ENCODE measurements at regions not wholly inside any gene's neighbourhood (a gene's known extent, or its start where the extent isn't known, plus 50 kb on each side); places are given as distances from the start of the nearest gene placed in this dataset.
"Not testable (repeated sequence)": the region's sequence is repeated elsewhere in the genome, so short reads cannot be mapped to it uniquely, and the experiment has no call there.

DNA sequence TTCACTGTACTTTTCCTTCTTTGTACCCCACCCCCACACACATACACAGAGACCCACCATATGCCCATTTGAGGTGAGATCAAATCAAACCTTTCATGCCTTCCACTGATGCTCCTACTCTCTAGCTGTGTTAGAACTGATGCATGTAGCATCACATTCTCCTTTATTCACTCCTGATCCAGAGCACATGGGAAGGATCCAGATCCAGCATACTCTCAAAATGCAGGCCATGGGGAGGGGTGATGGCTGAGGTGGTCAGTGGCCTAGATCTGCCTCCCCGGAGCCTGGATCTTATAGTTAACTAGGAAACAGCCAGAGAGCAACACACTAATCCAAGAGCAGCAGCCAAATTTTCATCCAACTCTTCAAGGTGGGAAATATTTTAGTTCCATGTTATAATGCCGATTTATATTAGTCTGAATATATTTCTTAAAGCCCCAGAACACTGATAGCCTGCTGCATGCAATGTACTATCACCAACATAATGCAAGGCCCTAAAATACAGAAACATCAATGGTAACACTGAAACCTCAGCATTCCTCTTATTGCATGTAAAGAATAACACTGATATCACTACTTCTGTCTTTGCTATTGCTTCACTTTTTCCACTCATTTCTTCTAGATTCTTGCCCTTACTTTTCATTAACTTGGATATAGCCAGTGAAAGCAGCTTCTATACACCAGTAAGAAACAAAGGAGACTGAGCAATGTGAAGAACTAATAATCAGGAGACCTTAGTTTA is 126.8 kb upstream of the BEND6 start:
- H3K27ac Mint-ChIP-seq: no peak overlapping the region
- H3K9me3 Mint-ChIP-seq (ENCODE audit: low read depth): no peaks in the 10 kb centered on the region
- H3K27me3 Mint-ChIP-seq: peaks cover 20% of the 10 kb centered on the region
- H3K36me3 Mint-ChIP-seq: no peaks in the 10 kb centered on the region
- no peak overlapping the region for H3K4me3 Mint-ChIP-seq
- no peak for DNase-seq
- no peak for ATAC-seq
- H3K4me1 Mint-ChIP-seq: no peaks in the 10 kb centered on the region
- CTCF ChIA-PET: interaction anchor here (1.5 kb wide), 1 partner anchor 75 kb away, joined by 3 read pairs; no protein-coding TSS in a partner anchor

DNA sequence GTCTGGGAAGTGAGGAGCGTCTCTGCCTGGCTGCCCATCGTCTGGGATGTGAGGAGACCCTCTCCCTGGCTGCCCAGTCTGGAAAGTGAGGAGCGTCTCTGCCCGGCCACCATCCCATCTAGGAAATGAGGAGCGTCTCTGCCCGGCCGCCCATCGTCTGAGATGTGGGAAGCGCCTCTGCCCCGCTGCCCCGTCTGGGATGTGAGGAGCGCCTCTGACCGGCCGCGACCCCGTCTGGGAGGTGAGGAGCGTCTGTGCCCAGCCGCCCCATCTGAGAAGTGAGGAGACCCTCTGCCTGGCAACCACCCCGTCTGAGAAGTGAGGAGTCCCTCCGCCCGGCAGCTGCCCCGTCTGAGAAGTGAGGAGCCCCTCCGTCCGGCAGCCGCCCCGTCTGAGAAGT is 130.5 kb upstream of the BEND6 start:
- H3K9me3 Mint-ChIP-seq (ENCODE audit: low read depth); H3K4me1 Mint-ChIP-seq; DNase-seq; CTCF ChIA-PET; ATAC-seq; H3K36me3 Mint-ChIP-seq; H3K27ac Mint-ChIP-seq; H3K4me3 Mint-ChIP-seq: not testable (repeated sequence)
- peaks cover 12% of the 10 kb centered on the region for H3K27me3 Mint-ChIP-seq

DNA sequence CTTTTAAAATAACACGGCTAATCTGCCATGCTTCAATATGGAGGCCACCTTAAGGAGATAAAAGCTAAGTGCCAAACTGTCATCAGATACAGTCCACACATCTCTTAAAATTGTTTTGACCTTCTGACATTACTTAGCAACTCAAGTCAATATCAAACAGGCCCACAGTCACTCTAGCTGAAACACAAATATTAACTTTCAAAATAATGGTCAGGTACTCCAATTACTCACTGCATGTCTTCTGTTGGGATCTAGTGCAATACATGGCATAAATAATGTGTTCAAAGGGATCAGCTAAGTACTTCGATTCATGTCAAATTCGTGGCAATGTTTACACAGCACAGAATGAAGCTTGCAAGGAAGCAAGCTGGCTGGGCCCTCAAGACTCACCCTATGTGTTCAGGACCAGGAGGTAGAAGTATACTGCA is 133.9 kb upstream of the BEND6 start:
- DNase-seq: no peak
- ATAC-seq: no peak
- H3K4me3 Mint-ChIP-seq: no peak overlapping the region
- no peaks in the 10 kb centered on the region for H3K9me3 Mint-ChIP-seq (ENCODE audit: low read depth)
- peaks cover 12% of the 10 kb centered on the region for H3K27me3 Mint-ChIP-seq
- CTCF ChIA-PET: no interaction called here
- H3K36me3 Mint-ChIP-seq: no peaks in the 10 kb centered on the region
- H3K4me1 Mint-ChIP-seq: no peaks in the 10 kb centered on the region
- no peak overlapping the region for H3K27ac Mint-ChIP-seq

DNA sequence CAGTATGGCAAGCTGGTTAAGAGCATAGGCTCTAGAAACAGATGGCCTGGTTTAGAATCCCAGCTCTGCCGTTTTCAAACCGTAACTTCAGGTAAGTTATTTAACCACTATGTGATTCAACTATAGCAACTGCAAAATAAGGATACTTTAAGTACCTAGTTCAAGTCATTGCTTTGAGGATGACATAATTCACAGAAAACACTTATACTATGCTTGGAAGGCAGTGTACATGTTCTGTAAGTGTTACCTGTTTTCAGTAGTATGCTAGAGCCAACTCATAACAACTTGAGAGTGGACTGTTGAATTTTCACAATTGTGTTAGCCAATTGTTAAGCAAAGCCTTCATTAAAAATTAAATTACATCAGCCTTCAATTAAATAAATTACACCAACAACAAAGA is 134.8 kb upstream of the BEND6 start:
- ATAC-seq (no peak), DNase-seq (no peak)
- CTCF ChIA-PET: no interaction called here
- no peak overlapping the region for H3K27ac Mint-ChIP-seq
- no peaks in the 10 kb centered on the region for H3K4me1 Mint-ChIP-seq
- H3K36me3 Mint-ChIP-seq: no peaks in the 10 kb centered on the region
- peaks cover 16% of the 10 kb centered on the region for H3K27me3 Mint-ChIP-seq
- H3K9me3 Mint-ChIP-seq (ENCODE audit: low read depth): no peaks in the 10 kb centered on the region
- no peak overlapping the region for H3K4me3 Mint-ChIP-seq

DNA sequence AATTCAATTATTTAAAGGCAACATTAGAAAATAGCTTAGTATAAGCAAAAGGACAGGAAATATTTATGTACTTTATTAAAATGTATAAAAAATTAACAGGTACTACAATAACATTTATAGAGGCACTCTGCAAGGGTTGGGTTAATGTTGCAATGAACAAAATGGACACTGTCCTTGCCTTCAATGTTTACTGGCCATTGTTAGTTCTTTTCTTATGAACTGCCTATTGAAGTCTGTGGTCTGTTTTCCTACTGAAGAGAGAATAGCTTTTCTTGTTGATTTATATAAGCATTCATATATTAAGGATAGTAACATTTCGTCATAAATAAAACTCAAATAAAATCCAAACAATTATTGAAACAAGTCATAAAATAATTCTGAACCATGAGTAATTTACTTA is 135.3 kb upstream of the BEND6 start:
- no peak for DNase-seq
- CTCF ChIA-PET: no interaction called here
- Mint-ChIP-seq H3K4me3 (no peak overlapping the region), H3K27me3 (peaks cover 16% of the 10 kb centered on the region), H3K27ac (no peak overlapping the region), H3K9me3 (ENCODE audit: low read depth) (no peaks in the 10 kb centered on the region), H3K36me3 (no peaks in the 10 kb centered on the region), H3K4me1 (no peaks in the 10 kb centered on the region)
- ATAC-seq: no peak

DNA sequence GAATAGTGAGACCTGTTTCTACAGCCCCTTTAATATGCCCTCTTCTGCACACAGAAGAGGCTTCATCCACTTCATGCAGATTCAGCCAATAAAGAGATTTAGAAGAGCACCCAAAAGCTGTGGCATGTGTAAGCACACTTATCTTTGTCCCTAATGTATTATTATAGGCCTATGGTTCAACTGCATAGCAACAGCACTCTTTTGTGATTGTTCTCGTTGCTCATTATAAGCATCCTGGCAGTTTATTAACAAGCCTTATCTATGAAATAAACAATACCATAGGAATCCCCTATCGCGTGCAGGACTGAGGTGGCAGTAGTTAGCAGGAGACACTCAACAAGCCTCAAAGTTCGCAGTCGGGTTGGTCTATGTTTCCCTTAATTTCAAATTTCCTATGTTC is 138.5 kb upstream of the BEND6 start:
- CTCF ChIA-PET: no interaction called here
- H3K9me3 Mint-ChIP-seq (ENCODE audit: low read depth): no peaks in the 10 kb centered on the region
- H3K27ac Mint-ChIP-seq: no peak overlapping the region
- no peak for ATAC-seq
- H3K27me3 Mint-ChIP-seq: peaks cover 16% of the 10 kb centered on the region
- H3K36me3 Mint-ChIP-seq: no peaks in the 10 kb centered on the region
- DNase-seq: no peak
- H3K4me1 Mint-ChIP-seq: no peaks in the 10 kb centered on the region
- no peak overlapping the region for H3K4me3 Mint-ChIP-seq

DNA sequence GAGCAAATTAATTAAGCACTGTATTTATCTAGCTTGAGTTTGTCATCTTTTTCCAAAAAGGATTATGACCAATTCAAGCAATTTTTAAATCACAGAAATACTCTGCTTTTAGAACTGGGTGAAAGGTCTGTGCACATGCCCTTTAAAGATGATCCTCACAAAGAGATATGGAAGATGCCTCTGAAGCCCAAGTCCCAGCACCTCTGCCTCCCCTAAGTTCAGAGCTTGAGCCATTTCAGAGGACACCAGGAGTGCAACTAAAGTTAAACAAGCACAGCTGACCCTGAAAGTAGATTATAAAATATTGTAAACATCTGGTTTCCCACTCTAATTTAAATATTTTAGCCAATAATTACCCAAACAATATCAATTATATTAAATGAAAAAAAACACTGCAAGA is 139.5 kb upstream of the BEND6 start:
- H3K4me3 Mint-ChIP-seq: no peak overlapping the region
- no peaks in the 10 kb centered on the region for H3K36me3 Mint-ChIP-seq
- H3K27me3 Mint-ChIP-seq: peaks cover 12% of the 10 kb centered on the region
- CTCF ChIA-PET: no interaction called here
- no peak overlapping the region for H3K27ac Mint-ChIP-seq
- DNase-seq (no peak), ATAC-seq (no peak)
- no peaks in the 10 kb centered on the region for H3K4me1 Mint-ChIP-seq
- H3K9me3 Mint-ChIP-seq (ENCODE audit: low read depth): no peaks in the 10 kb centered on the region

DNA sequence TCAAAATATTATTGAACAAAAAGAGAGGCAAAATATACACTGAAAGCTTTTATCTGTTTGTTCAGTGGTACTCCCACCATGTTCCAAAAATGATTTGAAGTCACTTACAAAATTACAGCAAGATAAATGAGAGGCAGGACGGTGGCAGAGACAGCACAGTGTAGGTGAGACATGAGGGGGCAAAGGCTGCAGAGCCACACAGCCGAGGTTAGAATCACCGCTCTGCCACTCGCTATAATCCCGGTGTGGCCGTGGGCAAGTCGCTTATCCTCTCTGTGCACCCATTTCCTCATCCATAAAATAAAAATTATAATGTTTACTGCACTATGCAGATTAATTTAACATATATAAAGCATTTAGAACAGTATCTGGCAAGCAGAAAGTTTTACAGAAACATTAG is 140.1 kb upstream of the BEND6 start:
- Mint-ChIP-seq H3K27me3 (peaks cover 12% of the 10 kb centered on the region), H3K4me3 (no peak overlapping the region), H3K4me1 (no peaks in the 10 kb centered on the region), H3K9me3 (ENCODE audit: low read depth) (no peaks in the 10 kb centered on the region), H3K36me3 (no peaks in the 10 kb centered on the region), H3K27ac (no peak overlapping the region)
- DNase-seq (no peak), ATAC-seq (no peak)
- CTCF ChIA-PET: no interaction called here

DNA sequence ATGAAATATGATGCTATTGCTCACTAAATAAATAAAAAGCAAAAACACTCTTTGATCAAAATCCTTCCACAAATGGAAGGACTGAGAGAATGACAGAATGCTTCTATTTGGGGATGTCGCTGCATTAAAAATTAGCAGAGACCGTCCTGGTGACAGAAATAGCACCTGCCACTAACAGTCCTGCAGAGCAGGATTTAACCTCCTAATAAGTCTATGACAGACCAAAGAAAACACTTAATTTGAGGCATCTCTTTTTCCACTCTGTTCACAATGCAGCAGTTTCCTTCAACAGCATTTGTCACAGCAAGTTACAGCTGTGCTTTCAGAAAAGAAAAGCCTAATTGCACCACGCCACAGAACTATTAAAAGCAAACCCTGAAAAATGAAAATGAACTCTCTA is 140.6 kb upstream of the BEND6 start:
- ATAC-seq (no peak), DNase-seq (no peak)
- Mint-ChIP-seq H3K9me3 (ENCODE audit: low read depth) (no peaks in the 10 kb centered on the region), H3K36me3 (no peaks in the 10 kb centered on the region), H3K27ac (no peak overlapping the region), H3K4me1 (no peaks in the 10 kb centered on the region), H3K4me3 (no peak overlapping the region), H3K27me3 (peaks cover 12% of the 10 kb centered on the region)
- CTCF ChIA-PET: no interaction called here

DNA sequence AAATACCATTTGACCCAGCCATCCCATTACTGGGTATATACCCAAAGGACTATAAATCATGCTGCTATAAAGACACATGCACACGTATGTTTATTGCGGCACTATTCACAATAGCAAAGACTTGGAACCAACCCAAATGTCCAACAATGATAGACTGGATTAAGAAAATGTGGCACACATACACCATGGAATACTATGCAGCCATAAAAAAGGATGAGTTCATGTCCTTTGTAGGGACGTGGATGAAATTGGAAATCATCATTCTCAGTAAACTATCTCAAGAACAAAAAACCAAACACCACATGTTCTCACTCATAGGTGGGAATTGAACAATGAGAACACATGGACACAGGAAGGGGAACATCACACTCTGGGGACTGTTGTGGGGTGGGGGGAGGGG is 142.1 kb upstream of the BEND6 start:
- H3K27ac Mint-ChIP-seq; H3K4me1 Mint-ChIP-seq; H3K4me3 Mint-ChIP-seq; DNase-seq; ATAC-seq; H3K36me3 Mint-ChIP-seq; CTCF ChIA-PET; H3K9me3 Mint-ChIP-seq (ENCODE audit: low read depth); H3K27me3 Mint-ChIP-seq: not testable (repeated sequence)

DNA sequence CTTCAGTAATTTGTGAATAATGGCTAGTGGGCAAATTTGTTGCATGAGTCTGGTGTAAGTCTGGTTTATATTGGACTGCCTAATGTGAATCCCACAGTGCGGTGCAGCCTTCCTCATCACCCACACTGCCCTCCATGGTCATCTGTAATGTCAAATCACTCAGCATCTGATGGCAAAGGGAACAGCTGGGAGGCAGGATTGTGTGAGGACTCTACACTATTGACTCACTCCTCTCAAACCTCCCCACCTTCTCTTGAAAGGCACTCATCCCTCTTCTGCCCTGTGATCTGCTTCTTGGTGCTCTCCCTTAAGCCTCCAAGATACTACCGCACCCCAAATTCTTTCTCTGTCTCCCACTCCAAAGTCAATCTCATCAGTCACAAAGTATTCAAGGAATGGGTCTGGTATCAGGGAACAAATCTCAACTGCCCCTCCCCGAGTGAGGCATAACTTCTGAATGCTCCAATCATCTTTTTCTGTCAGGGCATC is 146.0 kb upstream of the BEND6 start:
- Mint-ChIP-seq H3K36me3 (no peaks in the 10 kb centered on the region), H3K27me3 (peaks cover 6% of the 10 kb centered on the region), H3K9me3 (ENCODE audit: low read depth) (no peaks in the 10 kb centered on the region), H3K27ac (no peak overlapping the region), H3K4me1 (no peaks in the 10 kb centered on the region), H3K4me3 (no peak overlapping the region)
- CTCF ChIA-PET: no interaction called here
- DNase-seq (no peak), ATAC-seq (no peak)

DNA sequence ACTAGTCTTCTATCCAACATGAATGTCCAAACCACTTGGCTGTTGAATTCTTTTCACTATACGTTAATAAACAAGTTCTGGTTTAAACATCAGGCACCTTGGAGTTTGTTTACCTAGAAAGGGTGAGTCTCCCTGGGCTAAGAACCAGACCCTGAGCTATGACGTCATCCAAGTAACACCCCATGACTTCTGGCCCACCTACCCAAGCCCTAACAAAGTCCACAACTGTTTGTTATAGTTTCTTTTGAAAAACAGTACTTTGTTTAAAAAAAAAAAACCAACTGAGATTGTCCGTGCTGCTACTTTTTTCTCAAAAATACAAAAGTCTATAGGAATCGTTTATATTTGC is 146.9 kb upstream of the BEND6 start:
- peaks cover 6% of the 10 kb centered on the region for H3K27me3 Mint-ChIP-seq
- H3K9me3 Mint-ChIP-seq (ENCODE audit: low read depth): no peaks in the 10 kb centered on the region
- no peak overlapping the region for H3K27ac Mint-ChIP-seq
- DNase-seq (no peak), ATAC-seq (no peak)
- no peaks in the 10 kb centered on the region for H3K4me1 Mint-ChIP-seq
- H3K4me3 Mint-ChIP-seq: no peak overlapping the region
- CTCF ChIA-PET: no interaction called here
- H3K36me3 Mint-ChIP-seq: no peaks in the 10 kb centered on the region

DNA sequence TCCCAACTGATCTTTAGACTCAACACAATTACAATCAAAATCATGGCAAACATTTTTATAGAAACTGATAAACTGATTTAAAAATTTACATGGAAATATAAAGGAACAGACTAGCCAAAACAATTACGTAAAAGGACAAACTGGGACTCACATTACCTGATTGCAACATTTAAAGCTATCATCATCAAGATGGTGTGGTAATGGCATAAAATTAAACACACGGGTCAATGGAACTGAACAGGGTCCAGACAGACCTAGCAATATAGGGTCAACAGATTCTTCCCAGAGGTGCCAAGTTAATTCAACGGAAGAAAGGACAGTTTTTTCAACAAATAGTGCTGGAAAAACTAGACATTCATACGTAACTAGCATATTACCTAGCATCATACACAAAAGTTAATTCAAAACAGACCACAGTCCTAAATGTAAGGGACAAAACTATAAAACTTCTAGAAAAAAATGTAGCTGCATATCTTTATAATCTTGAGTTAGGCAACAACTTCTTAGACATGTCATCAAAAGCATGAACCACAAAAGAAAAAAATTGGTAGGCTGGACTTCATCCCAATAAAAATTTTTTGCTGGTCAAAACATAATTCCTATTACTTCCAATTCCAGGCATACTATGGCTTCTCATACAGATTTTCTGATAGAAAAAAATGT is 147.4 kb upstream of the BEND6 start:
- no peaks in the 10 kb centered on the region for H3K4me1 Mint-ChIP-seq
- H3K9me3 Mint-ChIP-seq (ENCODE audit: low read depth): no peaks in the 10 kb centered on the region
- CTCF ChIA-PET: no interaction called here
- no peaks in the 10 kb centered on the region for H3K36me3 Mint-ChIP-seq
- peaks cover 6% of the 10 kb centered on the region for H3K27me3 Mint-ChIP-seq
- DNase-seq (no peak), ATAC-seq (no peak)
- no peak overlapping the region for H3K4me3 Mint-ChIP-seq
- H3K27ac Mint-ChIP-seq: no peak overlapping the region

DNA sequence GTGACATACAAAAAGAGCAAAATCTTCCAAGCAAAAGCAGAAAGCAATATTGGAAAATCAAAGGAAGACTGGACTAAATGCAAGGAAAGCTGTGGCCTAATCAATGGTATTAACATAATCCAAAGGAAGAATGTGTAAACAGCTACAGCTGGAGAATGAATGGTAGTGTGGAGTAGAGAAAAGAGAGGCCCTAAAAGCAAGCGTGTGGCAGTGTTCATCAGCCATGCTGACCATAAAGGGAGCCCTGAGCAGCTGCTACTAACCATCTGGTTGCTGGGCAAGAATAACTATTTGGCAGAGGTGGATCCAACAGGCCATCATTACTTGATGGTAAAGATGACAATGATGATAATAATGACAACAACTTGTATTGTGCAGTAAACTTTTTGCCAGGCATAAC is 148.5 kb upstream of the BEND6 start:
- CTCF ChIA-PET: no interaction called here
- no peaks in the 10 kb centered on the region for H3K36me3 Mint-ChIP-seq
- H3K4me3 Mint-ChIP-seq: no peak overlapping the region
- no peaks in the 10 kb centered on the region for H3K9me3 Mint-ChIP-seq (ENCODE audit: low read depth)
- DNase-seq (no peak), ATAC-seq (no peak)
- no peak overlapping the region for H3K27ac Mint-ChIP-seq
- no peaks in the 10 kb centered on the region for H3K4me1 Mint-ChIP-seq
- peaks cover 6% of the 10 kb centered on the region for H3K27me3 Mint-ChIP-seq
